ENCODE measurements at regions not wholly inside any gene's neighbourhood (a gene's known extent, or its start where the extent isn't known, plus 50 kb on each side); places are given as distances from the start of the nearest gene placed in this dataset.

- TF ChIP-seq FOXM1 (IDR thresholded peaks at IDR 0.05; ENCODE audit: low read depth, low read length) (no peak), POLR2AphosphoS5 (IDR thresholded peaks at IDR 0.05; ENCODE audit: low read length) (no peak), EP300 (IDR thresholded peaks at IDR 0.05; ENCODE audit: borderline replicate concordance in 1 of 2, control insufficient read depth in 1 of 2, low read depth in 2 of 2, low read length in 2 of 2) (no peak)
These were observed 196.9 kb downstream of the C1D start for GRCh38 chr2:67865917-67866316.

All from GM12878 (cell line).